SJSA1 (cell line): ENCODE measurements at regions not wholly inside any gene's neighbourhood (a gene's known extent, or its start where the extent isn't known, plus 50 kb on each side); places are given as distances from the start of the nearest gene placed in this dataset.
A peak's percentile ranks its signal among the peaks of the same experiment; 100 is the strongest.

Experiments used
- DNase-seq, 2 experiments: peaks; one replicate each; pipeline ENCODE4 v3.0.0-alpha.2; 2015 to 2020; ENCODE audit warnings: low spot score in 2 of 2, low read depth in 1 of 2
- H3K27ac ChIP-seq: fragments of 250-450 bp; sonication (Bioruptor Pico); 2 replicates; pipeline ENCODE4 v1.5.1; 2020; ENCODE audit warnings: mild to moderate bottlenecking, moderate library complexity
- H3K27me3 ChIP-seq: fragments of 250-450 bp; sonication (Bioruptor Pico); replicated peaks from 2 replicates; pipeline ENCODE4 v1.5.1; 2020; ENCODE audit warnings: mild to moderate bottlenecking, moderate library complexity
- H3K36me3 ChIP-seq: fragments of 250-450 bp; sonication (Bioruptor Pico); 2 replicates; pipeline ENCODE4 v1.5.1; 2020; ENCODE audit warnings: mild to moderate bottlenecking
- H3K4me1 ChIP-seq: fragments of 250-450 bp; sonication (Bioruptor Pico); replicated peaks from 2 replicates; pipeline ENCODE4 v1.6.1; 2021; ENCODE audit warnings: mild to moderate bottlenecking
- H3K4me3 ChIP-seq: fragments of 250-450 bp; sonication (Bioruptor Pico); 2 replicates; pipeline ENCODE4 v1.5.1; 2020; ENCODE audit warnings: mild to moderate bottlenecking
- H3K9me3 ChIP-seq: fragments of 250-450 bp; sonication (Bioruptor Pico); replicated peaks from 2 replicates; pipeline ENCODE4 v1.5.1; 2020; ENCODE audit warnings: mild to moderate bottlenecking

- Histone ChIP-seq H3K36me3 (no peaks in the 10 kb centered on the region), H3K27me3 (no peaks in the 10 kb centered on the region), H3K4me3 (no peak overlapping the region), H3K9me3 (no peaks in the 10 kb centered on the region), H3K4me1 (peaks cover 19% of the 10 kb centered on the region), H3K27ac (no peak overlapping the region)
- no peak for DNase-seq
Measured at GRCh38 chr7:46318276-46318675, 397.2 kb upstream of the IGFBP3 start.

DNA sequence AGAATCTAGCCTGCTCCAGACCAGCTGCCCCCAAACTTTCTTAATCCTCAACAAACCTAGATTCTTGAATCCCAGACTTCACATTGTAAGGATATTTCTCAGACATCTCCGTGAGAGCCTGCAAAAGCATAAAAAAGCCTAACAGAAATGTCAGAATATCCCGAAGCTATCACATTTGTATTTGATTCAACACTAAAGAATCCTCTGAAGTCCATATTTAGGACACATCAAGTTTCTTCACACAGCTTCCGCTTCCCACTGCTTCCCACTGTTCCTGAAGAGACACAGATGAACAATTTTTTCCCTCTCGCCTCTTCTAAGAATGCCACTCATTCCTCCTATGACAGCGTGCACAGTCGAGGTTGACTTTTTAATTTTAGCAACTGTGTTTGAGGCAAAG, 396.2 kb upstream of the IGFBP3 start:
- Histone ChIP-seq H3K27ac (no peak overlapping the region), H3K27me3 (no peaks in the 10 kb centered on the region), H3K36me3 (no peaks in the 10 kb centered on the region), H3K9me3 (no peaks in the 10 kb centered on the region), H3K4me3 (no peak overlapping the region), H3K4me1 (peaks cover 15% of the 10 kb centered on the region)
- no peak for DNase-seq

GRCh38 chr7:46315891-46316290, 394.8 kb upstream of the IGFBP3 start:
- no peaks in the 10 kb centered on the region for H3K27me3 ChIP-seq
- DNase-seq, result no peak
- peaks cover 3% of the 10 kb centered on the region for H3K4me1 ChIP-seq
- H3K4me3 ChIP-seq, result no peak overlapping the region
- H3K27ac ChIP-seq, result no peak overlapping the region
- no peaks in the 10 kb centered on the region for H3K36me3 ChIP-seq
- no peaks in the 10 kb centered on the region for H3K9me3 ChIP-seq

GRCh38 chr7:46301677-46302076, 380.6 kb upstream of the IGFBP3 start:
- no peak for DNase-seq
- no peak overlapping the region for H3K4me3 ChIP-seq

GRCh38 chr7:46297515-46297914, 376.4 kb upstream of the IGFBP3 start:
- H3K27ac ChIP-seq, result no peak overlapping the region
- H3K27me3 ChIP-seq, result no peaks in the 10 kb centered on the region
- no peaks in the 10 kb centered on the region for H3K36me3 ChIP-seq
- no peaks in the 10 kb centered on the region; the same call in 1 of the 2 replicates for H3K9me3 ChIP-seq
- no peak overlapping the region for H3K4me3 ChIP-seq
- no peak for DNase-seq
- peaks cover 7% of the 10 kb centered on the region for H3K4me1 ChIP-seq

More at GRCh38 chr7:46301677-46302076, 380.6 kb upstream of the IGFBP3 start:
- H3K27me3 ChIP-seq, result no peaks in the 10 kb centered on the region
- no peaks in the 10 kb centered on the region for H3K4me1 ChIP-seq
- H3K36me3 ChIP-seq, result no peaks in the 10 kb centered on the region
- H3K9me3 ChIP-seq, result no peaks in the 10 kb centered on the region
- no peak overlapping the region for H3K27ac ChIP-seq

GRCh38 chr7:46296526-46296925, 375.5 kb upstream of the IGFBP3 start:
- Histone ChIP-seq H3K9me3 (no peaks in the 10 kb centered on the region; the same call in 1 of the 2 replicates), H3K36me3 (no peaks in the 10 kb centered on the region), H3K4me1 (peaks cover 17% of the 10 kb centered on the region), H3K4me3 (no peak overlapping the region), H3K27ac (no peak overlapping the region), H3K27me3 (no peaks in the 10 kb centered on the region)
- no peak for DNase-seq

DNA sequence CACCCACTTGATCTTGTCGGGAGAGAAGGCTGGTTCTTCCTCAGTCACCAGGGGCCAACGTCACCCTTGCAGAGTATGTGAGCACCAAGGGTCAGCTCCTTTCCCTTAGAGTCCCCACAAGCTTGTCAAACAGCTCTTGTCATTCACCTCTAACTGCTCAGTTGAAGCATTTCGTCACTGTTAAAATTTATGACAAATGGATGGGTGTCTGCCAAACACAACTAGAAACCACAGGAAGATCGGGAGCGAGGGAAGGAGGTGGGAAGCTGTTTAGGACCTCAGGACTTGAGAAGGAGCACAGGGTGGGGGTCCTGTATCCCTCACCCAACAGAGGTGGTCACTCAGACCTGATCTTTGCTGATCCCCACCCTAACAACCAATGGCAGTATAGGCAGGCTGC, 373.3 kb upstream of the IGFBP3 start:
- Histone ChIP-seq H3K9me3 (no peaks in the 10 kb centered on the region; the same call in 1 of the 2 replicates), H3K4me3 (no peak overlapping the region)
- DNase-seq, result no peak

DNA sequence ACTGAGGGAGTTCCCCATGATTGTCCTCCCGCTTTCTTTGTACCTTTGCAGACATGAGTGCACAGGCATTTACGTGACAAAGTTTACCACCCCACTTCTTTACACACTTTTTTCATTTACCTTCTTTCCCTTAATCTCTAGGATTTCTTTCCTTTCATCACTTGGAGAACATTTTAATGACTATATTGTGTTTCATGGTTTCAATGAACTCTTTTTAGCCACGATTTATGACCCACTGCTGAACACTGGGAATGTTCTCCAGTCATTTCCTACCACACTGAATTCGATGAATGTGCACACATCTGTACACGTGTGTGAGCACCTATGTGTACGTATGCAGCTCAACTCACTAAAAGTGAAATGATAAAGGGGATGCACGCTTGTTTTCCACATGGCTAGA, 371.7 kb upstream of the IGFBP3 start:
- H3K27ac ChIP-seq, result no peak overlapping the region
- no peaks in the 10 kb centered on the region for H3K27me3 ChIP-seq
- H3K4me1 ChIP-seq, result peaks cover 32% of the 10 kb centered on the region
- H3K4me3 ChIP-seq, result no peak overlapping the region
- no peaks in the 10 kb centered on the region; the same call in 1 of the 2 replicates for H3K9me3 ChIP-seq
- DNase-seq, result no peak
- H3K36me3 ChIP-seq, result no peaks in the 10 kb centered on the region

More for the DNA sequence above, 373.3 kb upstream of the IGFBP3 start:
- H3K4me1 ChIP-seq, result peaks cover 32% of the 10 kb centered on the region
- H3K27ac ChIP-seq, result no peak overlapping the region
- H3K36me3 ChIP-seq, result no peaks in the 10 kb centered on the region
- no peaks in the 10 kb centered on the region for H3K27me3 ChIP-seq

- H3K36me3 ChIP-seq, result no peaks in the 10 kb centered on the region
- H3K4me1 ChIP-seq, result peaks cover 32% of the 10 kb centered on the region
- H3K27ac ChIP-seq, result peak overlapping the region; percentile 82
- H3K9me3 ChIP-seq, result no peaks in the 10 kb centered on the region; the same call in 1 of the 2 replicates
- no peak overlapping the region for H3K4me3 ChIP-seq
- DNase-seq, result peak in 1 of 2 experiments; percentile 62
- no peaks in the 10 kb centered on the region for H3K27me3 ChIP-seq
Measured at GRCh38 chr7:46291601-46292150, 370.6 kb upstream of the IGFBP3 start.

GRCh38 chr7:46291050-46291438, 370.0 kb upstream of the IGFBP3 start:
- Histone ChIP-seq H3K4me1 (peaks cover 32% of the 10 kb centered on the region), H3K27me3 (no peaks in the 10 kb centered on the region), H3K9me3 (no peaks in the 10 kb centered on the region), H3K36me3 (no peaks in the 10 kb centered on the region), H3K27ac (peak overlapping the region; percentile 82), H3K4me3 (no peak overlapping the region)
- peak; percentile 76 to 82 for DNase-seq

- Histone ChIP-seq H3K9me3 (no peaks in the 10 kb centered on the region), H3K27ac (peak overlapping the region; percentile 82), H3K4me3 (no peak overlapping the region), H3K4me1 (peaks cover 32% of the 10 kb centered on the region), H3K27me3 (no peaks in the 10 kb centered on the region), H3K36me3 (no peaks in the 10 kb centered on the region)
- no peak for DNase-seq
Measured at GRCh38 chr7:46290374-46291049, 369.4 kb upstream of the IGFBP3 start.

- Histone ChIP-seq H3K27me3 (no peaks in the 10 kb centered on the region), H3K36me3 (no peaks in the 10 kb centered on the region), H3K9me3 (no peaks in the 10 kb centered on the region), H3K27ac (no peak overlapping the region), H3K4me3 (no peak overlapping the region), H3K4me1 (peaks cover 32% of the 10 kb centered on the region)
- DNase-seq, result no peak
Measured at GRCh38 chr7:46288861-46289260, 367.8 kb upstream of the IGFBP3 start.

DNA sequence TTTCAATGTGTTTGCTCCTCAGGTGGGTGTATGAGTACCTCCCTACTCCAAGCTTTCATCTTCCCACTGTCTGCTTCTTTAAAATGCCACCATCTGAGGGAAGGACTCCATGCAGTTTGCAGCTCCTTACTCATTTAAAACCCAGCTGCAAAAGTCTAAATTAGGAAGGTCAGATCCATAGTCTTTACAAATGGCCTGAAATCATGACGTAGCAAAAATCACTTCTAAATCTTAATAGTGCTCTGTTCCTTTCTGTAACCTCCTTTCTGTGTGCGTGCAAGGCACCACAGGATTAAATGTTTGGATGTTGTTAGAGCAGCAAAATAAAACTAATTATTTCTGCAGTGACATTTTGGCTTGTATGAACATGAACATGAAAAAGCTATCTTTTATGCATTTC, 366.9 kb upstream of the IGFBP3 start:
- H3K4me3 ChIP-seq, result no peak overlapping the region
- DNase-seq, result no peak
- H3K4me1 ChIP-seq, result peaks cover 30% of the 10 kb centered on the region
- H3K36me3 ChIP-seq, result no peaks in the 10 kb centered on the region
- H3K27ac ChIP-seq, result no peak overlapping the region
- H3K27me3 ChIP-seq, result no peaks in the 10 kb centered on the region
- H3K9me3 ChIP-seq, result no peaks in the 10 kb centered on the region

DNA sequence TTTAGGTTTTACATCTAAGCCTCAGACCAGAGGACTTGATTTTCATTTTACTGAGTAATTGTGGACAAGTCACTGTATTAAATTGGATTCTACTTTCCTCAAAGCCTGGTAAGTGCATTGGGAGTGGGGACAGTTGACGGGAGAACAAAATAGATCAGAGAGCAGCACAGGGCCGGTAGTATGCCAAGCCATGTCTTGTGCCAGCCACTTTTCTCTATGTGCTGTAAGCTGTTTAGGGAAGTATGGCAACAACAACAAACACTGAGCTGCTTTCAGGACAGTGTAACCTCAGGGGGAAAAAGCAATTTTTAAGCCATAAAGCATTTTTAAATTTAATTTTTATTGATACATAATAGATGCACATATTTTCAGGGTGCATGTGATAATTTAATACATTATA, 365.9 kb upstream of the IGFBP3 start:
- no peaks in the 10 kb centered on the region for H3K27me3 ChIP-seq
- no peak overlapping the region for H3K27ac ChIP-seq
- peaks cover 19% of the 10 kb centered on the region for H3K4me1 ChIP-seq
- no peak for DNase-seq
- H3K9me3 ChIP-seq, result no peaks in the 10 kb centered on the region
- no peaks in the 10 kb centered on the region for H3K36me3 ChIP-seq
- no peak overlapping the region for H3K4me3 ChIP-seq
